Stimulated activated CD8-positive, alpha-beta memory T cell treated with anti-CD3 and anti-CD28 coated beads, Interleukin-15, amount 100 ng/mL, for 48 hours (primary cell): ENCODE measurements at regions not wholly inside any gene's neighbourhood (a gene's known extent, or its start where the extent isn't known, plus 50 kb on each side); places are given as distances from the start of the nearest gene placed in this dataset.
"Not testable (repeated sequence)": the region's sequence is repeated elsewhere in the genome, so short reads cannot be mapped to it uniquely, and the experiment has no call there.

Experiments used
- DNase-seq, 2 donors: peaks; one replicate each; pipeline ENCODE4 v3.0.0-alpha.2; 2020; ENCODE audit warnings: low read depth in 2 of 2

DNA sequence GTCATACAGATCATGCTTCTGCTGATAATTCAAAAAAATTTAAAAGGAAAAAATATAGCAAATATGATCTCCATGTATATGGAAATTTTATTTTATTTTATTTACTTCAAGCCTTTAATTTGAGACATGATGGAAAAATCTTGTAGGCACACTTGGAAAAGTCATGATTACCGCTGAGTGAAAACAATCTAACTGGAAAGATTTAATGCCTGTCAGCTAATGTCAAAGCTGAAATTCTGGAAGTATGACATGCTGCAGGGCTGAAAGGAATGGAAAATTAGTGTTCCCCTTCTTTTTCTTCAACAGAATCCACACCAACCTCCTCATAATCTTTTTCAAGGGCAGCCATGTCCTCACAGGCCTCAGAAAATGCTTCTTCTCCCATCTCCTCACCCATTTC lies 58.2 kb downstream of the RPRM start:
- no peak for DNase-seq

DNA sequence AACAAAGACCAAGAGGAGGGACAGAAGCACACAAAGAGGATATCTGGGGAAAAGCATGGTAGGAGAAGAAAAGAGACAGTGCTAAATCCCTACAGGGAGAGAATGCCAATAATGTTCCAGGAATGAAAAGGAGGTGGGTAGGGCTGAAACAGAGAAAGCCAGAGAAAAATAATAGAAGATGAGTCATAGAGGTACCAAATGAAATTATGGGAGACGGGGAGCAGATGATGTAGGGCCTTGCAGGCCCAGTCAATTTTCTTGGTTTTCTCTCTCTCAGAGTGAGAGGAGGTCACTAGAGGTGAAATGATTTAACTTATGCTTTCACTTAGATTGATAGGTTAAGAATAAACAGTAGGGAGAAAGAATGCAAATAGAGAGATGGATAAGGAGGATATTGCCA lies 61.5 kb downstream of the RPRM start:
- no peak for DNase-seq

DNA sequence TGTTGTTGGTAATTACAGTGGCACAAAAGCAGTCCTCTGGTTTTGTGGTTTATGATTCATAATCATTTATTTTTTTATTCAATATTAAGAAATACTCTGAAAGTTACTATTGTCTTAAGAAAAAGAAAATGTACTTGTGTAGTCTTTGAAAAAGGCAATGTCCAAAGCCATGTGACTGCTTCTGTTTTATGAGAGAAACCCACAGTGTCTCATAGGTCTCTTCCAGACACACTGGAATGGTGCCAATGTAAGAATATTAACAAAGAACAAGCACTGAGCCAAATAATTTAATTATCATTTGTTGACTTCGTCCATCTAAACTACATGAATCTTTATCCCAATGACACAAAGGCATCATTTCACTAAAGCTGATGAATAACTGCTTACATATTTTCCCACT lies 62.5 kb downstream of the RPRM start:
- DNase-seq: no peak

DNA sequence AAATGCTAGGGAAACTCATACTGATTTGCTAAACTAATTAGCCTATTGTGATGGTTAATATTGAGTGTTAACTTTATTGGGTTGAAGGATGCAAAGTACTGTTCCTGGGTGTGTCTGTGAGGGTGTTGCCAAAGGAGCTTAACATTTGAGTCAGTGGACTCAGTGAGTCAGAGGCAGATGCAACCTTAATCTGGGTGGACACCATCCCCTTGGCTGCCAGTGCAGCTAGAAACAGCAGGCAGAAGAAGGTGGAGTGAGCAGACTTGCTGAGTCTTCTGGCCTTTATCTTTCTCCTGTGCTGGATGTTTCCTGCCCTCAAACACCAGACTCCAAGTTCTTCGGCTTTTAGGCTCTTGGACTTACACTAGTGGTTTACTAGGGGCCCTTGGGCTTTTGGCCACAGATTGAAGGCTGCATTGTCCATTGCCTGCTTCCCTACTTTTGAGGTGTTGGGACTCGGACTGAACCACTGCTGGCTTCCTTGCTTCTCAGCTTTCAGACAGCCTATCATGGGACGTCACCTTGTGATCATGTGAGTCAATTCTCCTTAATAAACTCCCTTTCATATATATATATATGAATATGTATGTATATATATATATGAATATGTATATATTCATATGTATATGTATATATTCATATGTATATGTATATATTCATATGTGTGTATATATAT lies 69.7 kb downstream of the RPRM start:
- no peak for DNase-seq

DNA sequence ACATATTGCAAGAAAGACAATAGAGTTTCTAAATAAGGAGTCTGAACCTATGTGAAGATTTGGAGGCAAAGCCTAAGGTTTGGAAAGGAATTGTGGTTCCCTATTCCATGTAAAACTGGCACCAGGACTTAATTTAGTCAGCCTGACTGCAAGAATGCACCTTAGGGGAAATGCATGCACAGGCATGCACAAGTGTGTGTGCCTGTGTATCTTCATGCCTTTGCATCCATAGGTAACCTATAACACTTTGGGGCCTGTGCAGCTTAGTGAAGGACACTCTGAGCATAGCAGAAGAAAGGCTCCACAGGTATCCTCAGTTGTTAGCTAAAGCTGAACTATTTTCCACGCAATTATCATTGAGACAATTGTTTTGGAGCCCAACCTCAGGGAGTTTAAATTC lies 73.4 kb downstream of the RPRM start:
- no peak for DNase-seq

DNA sequence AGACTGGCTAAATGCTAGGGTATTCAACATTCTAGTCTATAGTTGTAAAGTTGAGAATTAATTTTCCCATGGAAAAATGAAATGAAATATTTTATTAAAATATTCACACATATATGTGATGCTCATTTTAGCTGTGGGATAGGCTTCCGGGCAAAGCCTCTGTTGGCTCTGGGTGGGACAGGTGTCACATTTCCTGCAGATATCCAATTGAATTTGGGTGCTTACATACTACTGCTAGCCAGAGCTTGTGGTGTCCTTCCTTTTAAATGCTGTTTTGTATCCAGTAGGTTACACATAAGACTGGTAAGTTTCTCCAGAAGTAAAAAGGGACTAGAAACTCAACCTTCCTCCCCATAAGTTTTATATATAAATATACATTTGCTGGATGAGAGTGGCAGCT lies 73.8 kb downstream of the RPRM start:
- no peak for DNase-seq

DNA sequence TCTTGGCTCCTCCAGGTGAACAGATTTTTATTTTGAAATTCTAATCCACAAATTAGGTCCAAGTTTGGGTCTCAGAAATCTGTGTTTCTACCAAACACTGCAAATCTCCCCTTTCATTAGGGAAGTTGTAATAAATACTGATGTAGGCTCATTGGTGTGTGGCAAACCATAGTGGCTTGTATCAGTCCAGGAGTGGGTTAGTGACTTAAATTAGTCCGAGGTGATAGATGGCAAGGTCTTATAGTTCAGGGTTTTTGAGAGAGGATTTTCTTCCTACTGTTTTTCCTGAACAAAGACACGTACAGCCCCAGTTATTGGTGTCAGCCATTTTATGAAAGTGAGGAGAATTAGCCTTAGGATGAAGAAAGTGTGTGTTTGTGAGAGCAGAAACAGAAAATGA lies 74.6 kb downstream of the RPRM start:
- DNase-seq: no peak

DNA sequence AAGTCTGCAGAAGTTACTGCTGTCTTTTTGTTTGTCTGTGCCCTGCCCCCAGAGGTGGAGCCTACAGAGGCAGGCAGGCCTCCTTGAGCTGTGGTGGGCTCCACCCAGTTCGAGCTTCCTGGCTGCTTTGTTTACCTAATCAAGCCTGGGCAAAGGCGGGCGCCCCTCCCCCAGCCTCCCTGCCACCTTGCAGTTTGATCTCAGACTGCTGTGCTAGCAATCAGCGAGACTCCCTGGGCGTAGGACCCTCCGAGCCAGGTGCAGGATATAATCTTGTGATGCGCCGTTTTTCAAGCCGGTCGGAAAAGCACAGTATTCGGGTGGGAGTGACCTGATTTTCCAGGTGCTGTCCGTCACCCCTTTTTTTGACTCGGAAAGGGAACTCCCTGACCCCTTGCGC lies 75.2 kb downstream of the RPRM start:
- DNase-seq: not testable (repeated sequence)

DNA sequence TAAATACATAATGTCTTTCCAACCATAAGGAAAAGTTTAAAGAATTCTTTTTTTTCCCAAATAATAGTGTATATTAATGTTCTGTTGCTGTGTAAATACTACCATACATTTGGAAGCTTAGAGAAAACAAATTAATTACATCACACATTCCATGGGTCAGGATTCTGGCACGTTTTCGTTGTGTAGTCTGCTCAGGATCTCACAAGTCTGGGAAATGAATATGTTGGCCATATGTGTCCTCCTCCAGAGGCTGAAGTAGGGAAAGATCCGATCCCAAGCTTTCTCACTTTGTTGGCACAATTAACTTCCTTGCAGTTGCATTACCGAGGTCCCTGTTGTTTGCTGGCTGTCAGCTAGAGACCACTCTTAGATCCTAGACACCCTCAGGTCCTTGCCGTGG lies 83.9 kb downstream of the RPRM start:
- no peak for DNase-seq

DNA sequence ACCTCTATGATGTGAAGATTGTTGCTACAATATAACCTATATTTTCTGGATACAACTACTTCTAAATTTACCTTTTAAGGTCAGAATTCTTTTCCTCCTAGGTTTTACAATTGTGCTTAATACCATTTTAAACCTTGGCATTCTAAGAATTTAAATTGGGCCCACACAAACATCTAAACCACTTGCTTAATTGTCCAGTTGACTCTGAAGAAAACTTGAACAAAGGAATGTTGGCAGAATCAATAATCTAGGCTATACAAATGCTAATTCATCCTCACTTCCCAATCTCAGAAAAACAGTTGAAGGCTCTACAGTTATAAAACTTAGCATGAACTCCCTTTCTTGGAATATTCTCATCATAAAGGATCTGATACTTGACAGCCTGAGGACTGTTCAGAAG lies 84.3 kb downstream of the RPRM start:
- DNase-seq: no peak

DNA sequence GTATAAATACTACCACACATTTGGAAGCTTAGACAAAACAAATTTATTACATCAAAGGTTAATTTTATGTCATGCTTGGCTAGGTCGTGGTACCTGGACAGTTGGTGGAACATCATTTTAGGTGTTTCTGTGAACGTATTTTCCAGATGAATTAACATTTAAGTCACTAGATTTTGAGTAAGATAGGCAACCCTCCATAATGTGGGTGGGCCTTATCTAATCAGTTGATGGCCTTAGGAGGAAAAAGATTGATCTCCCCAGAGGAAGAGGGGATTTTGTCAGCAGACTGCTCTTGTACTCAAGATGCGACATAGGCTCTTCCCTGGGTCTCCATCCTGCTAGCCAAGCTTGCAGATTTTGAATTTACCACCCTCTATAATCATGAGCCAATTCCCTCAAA lies 85.0 kb downstream of the RPRM start:
- DNase-seq: no peak

DNA sequence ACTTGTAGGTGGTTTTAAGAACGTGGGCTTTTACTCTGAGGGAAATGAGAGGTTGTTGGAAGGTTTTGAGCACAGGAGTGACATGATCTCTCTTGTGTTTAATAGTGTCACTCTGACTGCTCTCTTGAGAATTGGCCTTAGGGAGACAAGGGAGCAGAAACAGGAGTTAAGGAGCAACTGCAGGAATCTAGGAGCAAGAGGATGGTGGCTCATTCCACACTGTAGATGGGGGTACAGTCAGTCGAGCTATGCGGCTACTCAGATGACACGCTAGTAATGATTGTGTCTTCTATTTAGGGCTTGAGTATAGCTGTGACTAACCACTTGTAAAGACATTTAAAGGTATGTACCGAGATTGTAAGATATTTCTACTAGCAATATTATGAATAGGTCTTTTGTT lies 87.4 kb downstream of the RPRM start:
- DNase-seq: no peak

DNA sequence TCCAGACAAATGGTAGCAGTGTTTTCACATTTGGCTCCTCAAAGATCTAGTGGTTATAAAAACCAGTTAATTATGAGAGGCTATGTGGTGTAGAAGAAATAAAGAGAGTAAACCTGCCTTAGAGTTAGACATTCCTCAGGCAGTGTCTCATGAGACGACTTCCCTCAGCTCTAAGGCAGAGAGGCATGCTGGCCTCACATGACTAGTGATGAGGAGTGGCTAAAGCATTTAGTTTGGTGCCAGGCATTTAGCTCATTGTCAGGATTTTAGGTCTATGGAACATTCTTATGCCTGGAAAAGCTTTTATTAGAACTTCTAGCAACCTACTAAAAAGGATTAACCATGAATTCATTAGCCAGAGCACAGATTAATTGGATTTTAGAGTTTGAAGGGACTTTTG lies 90.3 kb downstream of the RPRM start:
- no peak for DNase-seq

DNA sequence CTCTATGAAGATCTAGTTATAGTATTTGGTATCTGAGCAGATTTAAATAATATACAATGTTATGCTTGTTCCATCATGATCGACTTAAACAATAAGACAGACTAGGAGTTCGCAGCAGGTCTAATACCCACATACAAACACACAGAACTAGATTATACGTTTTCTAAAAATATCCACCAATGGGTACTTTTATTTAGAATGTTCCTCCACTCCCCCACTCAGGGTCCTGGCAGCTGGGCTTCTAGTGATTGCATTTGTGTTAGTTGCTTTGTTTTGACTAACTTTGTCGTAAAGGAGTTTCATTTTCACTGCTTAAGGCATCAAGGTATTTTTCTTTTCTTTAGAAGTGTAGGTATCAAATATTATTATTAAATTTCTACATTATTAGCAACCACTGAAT lies 91.4 kb downstream of the RPRM start:
- DNase-seq: no peak

DNA sequence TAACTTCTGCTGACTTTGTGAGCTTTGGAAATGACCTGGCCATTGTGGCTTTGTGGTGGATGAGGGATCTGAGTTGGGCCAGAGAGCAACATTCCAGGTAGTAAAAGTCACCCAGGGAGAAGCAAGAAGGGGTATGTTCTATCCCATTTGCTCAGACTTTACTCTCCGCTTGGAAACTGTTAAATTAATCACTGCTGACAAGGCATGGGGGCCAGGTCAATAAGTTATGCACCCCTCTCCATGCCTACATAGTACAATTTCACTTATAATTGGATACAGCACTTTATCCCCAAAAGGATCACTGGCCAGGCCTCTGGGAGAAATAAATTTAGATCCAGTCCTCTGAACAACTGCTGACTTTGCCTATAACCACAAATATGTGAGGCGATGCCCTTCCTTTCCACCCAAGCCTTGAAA lies 92.1 kb downstream of the RPRM start:
- no peak for DNase-seq

DNA sequence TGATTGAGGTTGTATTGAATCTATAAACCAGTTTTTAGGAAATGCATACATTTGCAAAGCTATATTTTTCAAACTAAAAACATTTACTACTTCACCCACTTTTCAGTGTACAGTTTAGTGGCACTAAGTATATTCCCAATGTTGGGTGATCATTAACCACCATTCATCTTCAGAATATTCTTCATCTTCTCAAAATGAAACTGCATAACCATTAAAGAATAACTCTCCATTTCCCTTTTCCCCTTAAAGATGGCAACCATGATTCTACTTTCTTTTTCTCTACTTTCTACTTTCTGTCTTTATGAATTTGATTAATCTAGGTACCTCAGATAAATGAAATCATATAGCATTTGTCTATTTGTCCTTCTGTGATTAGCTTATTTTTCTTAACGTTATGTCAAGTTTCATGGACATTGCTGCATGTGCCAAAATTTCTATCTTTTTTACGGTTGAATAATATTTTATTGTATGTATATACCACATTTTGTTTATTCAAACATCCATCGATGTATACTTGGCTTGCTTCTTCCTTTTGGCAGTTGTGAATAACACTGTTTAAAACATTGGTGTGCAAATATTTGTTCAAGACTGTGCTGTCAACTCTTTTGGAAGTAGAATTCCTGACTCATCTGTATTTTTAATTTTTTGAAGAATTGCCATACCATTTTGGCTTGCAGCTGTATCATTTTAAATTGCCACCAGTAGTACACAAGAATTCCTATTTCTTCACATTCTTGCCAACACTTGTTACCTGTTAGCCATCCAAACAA lies 104.9 kb downstream of the RPRM start:
- no peak for DNase-seq

DNA sequence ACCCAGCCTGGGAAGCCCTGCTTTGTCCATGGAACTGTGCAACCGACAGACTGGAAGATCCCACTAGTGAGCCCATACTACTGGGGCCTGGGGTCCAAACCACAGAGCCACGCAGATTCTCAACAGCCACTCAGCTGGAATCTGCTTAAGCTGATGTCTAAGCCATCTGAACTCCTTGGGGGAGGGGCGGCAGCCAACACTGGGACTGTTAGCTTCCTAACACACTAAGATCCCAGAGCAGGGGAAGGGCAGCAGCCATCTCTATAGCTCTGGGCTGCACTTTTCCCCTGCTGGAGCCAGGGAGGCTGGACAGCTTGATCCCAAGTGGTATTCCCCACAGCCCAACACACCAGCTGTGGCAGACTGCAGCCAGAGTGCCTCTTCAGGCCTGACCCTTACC lies 118.3 kb downstream of the RPRM start:
- no peak for DNase-seq

DNA sequence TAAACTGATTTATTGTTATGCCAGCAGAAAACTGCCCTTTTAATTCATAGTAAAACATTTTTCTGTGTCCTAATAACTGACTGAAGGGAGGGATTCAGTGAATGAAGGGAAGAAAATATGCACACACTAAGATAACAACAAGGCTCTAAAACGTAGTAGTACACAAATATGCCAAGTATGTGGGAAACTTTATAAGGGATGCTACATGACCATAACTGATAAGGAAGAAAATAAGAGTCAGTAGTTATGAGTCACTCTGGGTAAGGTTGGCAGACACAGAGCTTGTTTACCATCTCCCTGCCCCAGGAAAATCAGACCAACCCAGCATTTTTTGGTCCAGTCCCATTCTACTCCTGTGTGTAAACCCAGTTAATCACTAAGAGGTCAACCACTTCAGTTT lies 124.2 kb downstream of the RPRM start:
- DNase-seq: no peak

DNA sequence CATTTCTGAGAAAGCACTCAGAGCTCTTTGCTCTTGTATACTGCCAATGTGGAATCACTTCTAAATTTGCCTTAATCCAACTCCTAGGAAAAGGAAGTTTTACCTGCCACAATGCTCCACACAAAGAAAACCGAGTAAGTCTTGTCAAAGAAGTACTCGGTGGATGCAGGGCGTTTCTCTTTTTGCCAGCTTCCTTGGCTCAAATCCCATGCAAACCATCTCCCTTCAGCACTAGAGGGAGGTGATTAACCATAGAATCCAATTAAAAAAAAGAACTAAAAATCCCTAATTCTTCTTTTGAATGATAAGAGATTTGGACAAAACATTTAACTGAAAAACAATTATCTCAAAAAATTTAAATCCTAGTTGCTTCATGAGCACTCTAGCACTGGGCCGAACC lies 129.0 kb downstream of the RPRM start:
- no peak for DNase-seq

DNA sequence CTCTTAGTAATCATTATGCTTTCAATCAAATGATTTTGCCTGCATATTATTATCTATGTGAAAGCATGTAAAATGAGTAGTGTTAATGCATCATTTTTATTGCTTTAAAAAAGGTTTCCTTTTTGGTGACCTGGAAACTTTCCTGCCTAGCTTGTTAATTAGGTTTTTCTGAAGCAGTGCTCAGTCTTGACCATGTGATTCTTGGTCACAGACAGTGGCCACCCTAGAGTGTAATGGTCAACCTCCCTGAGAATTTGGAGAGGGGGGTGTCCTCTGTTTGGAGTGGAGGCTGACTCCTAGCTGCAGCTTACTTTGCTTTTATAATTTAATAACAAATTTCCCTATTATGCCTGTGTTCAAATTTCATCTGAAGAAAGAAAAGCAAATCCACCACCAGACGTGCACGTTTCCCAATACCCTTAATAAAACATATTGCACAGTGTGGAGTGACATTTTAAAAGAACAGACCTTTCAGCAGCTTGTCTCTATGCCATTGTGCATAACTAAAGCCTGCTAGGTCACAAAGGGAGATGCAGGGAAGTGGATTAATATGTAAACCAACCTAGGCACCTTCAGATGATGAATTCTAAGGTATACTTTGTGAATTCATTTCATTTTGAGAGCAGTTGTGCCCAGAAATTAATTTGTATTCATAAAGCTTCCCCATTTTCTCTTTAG lies 130.6 kb downstream of the RPRM start:
- DNase-seq: no peak

DNA sequence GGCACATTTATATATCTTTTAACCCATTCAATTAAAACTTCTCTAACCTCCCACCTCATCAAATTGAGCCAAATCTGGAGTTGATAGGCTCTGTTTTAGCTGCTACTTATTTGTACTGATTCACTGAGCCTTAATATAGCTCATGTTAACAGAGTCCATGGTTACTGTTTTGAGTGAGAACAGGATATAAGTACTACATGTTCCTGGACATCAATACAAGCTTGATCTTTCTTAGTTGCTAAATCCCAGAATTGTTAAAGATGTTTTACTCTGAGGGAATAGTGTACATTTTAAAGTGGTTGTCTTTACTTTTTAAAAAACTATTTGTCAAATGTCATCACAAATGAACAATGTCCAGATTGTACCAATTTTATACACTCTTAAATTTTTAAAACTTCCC lies 157.7 kb downstream of the RPRM start:
- DNase-seq: no peak

DNA sequence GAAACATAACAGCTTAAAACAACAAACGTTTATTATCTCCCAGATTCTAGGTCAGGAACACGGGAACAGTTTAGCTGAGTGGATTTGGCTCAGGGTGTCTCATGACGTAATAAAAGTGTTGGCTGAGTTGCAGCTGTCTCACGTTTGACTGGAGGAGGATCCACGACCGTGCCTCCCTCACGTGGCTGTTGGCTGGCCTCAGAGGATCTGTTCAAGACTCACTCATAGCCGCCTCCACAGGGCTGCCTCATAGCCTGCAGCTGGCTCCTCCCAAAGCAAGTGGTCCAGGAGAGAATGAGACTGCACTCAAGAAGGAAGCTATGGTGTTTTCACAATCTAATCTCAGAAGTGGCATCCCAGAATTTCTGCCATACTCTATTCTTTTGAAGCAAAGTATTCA lies 167.1 kb downstream of the RPRM start:
- no peak for DNase-seq

DNA sequence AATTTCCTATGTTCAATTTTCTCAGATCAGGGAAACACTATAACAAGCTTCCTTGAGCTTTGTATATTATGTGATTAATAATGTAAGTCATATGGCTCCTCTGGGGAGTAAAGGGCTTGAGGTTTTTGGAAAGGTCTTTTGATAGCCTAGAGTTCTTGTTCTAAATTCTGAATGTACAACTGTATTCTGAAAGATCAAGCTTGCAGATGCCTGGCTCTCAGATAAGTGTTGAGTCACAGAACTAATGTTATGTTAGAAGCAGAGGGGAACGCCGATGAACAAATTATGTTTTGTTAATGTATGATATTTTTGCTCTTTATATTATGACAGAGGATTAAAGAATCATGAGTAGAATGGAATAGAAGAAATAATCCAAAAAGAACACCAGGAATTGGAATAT lies 170.1 kb downstream of the RPRM start:
- DNase-seq: no peak
